HepG2 (cell line): ENCODE measurements at regions not wholly inside any gene's neighbourhood (a gene's known extent, or its start where the extent isn't known, plus 50 kb on each side); places are given as distances from the start of the nearest gene placed in this dataset.

Source experiments
- ATAC-seq: fragments of 200-7000 bp; cut with Tn5 transposase; 3 replicates; pipeline ENCODE4 v1.9.1; 2020; ENCODE audit warnings: mild to moderate bottlenecking, moderate library complexity
- BruUV-seq: library from RNA; stranded (reverse); fragments of 400-500 nt; replicated peaks from 2 replicates; lab custom pipeline; 2021; lab: Mats Ljungman, UMichigan
- CTCF ChIA-PET: fragments of 300-600 bp; formaldehyde crosslinking; extraction: SDS; loops from one replicate; lab custom pipeline; 2021; ENCODE audit warnings: low total read pairs, inconsistent platforms, low intra/inter-chr PET ratio; lab: Yijun Ruan, JAX
- POLR2A ChIA-PET: fragments of 350-600 bp; sonication (Branson Sonifier 250); formaldehyde crosslinking; loops from one replicate; lab custom pipeline; 2020; ENCODE audit warnings: antibody characterized with exemption, inconsistent platforms; lab: Yijun Ruan, JAX
- DNase-seq: peaks from one replicate; pipeline ENCODE4 v3.0.0-alpha.2; 2015; ENCODE audit warnings: low spot score
- FAIRE-seq: peaks from 3 replicates; lab custom pipeline; 2011; peaks lifted over from hg19 to GRCh38; lab: Jason Lieb, UNC
- H2AFZ ChIP-seq: one replicate; pipeline ENCODE4 v1.6.1; 2011; ENCODE audit warnings: low read length, inconsistent platforms
- H3K27ac ChIP-seq: fragments of 300-600 bp; 3 replicates; pipeline ENCODE4 v1.8.0; 2011; ENCODE audit warnings: mixed run types, mild to moderate bottlenecking, mixed read lengths, low read length, inconsistent platforms; ENCODE audit not compliant: insufficient read depth; ENCODE audit errors: extremely low read length
- H3K27me3 ChIP-seq, 2 experiments: fragments of 200-600 bp in 1 of 2; 2 replicates in 1 of 2; 3 replicates in 1 of 2; pipeline versions ENCODE4 v1.6.0 to v1.8.0; 2011; ENCODE audit warnings: low read length in 2 of 2, mild to moderate bottlenecking in 2 of 2, moderate library complexity in 2 of 2, inconsistent platforms in 1 of 2; ENCODE audit not compliant: insufficient read depth in 2 of 2, control insufficient read depth in 1 of 2
- H3K36me3 ChIP-seq, 2 experiments: fragments of 200-600 bp in 1 of 2; replicated peaks in 1 of 2; 2 replicates in 1 of 2; 3 replicates in 1 of 2; pipeline versions ENCODE4 v1.5.1 to v1.8.0; 2011; ENCODE audit warnings: low read length in 2 of 2, inconsistent platforms in 1 of 2; ENCODE audit not compliant: insufficient read depth in 2 of 2, control insufficient read depth in 1 of 2
- H3K4me1 ChIP-seq: 2 replicates; pipeline ENCODE4 v1.5.1; 2012; ENCODE audit warnings: low read length, inconsistent platforms; ENCODE audit not compliant: insufficient read depth
- H3K4me2 ChIP-seq: 2 replicates; pipeline ENCODE4 v1.6.0; 2011; ENCODE audit warnings: low read depth, low read length, inconsistent platforms
- H3K4me3 ChIP-seq, 3 experiments: fragments of 200-600 bp in 1 of 3; sonication (generic), shearing (Covaris generic) in 1 of 3; replicated peaks in 1 of 3; 2 replicates each; pipeline ENCODE4 v1.5.1; 2011 to 2016; ENCODE audit warnings: low read length in 3 of 3, inconsistent platforms in 2 of 3, low read depth in 2 of 3, mild to moderate bottlenecking in 2 of 3, control low read depth in 1 of 3, mixed read lengths in 1 of 3; ENCODE audit not compliant: insufficient read depth in 1 of 3
- H3K79me2 ChIP-seq: one replicate; pipeline ENCODE4 v1.6.1; 2011; ENCODE audit warnings: low read length, inconsistent platforms; ENCODE audit not compliant: insufficient read depth
- H3K9ac ChIP-seq: 2 replicates; pipeline ENCODE4 v1.6.0; 2011; ENCODE audit warnings: mild to moderate bottlenecking, low read depth, low read length, inconsistent platforms; ENCODE audit not compliant: insufficient read depth
- H3K9me3 ChIP-seq: 2 replicates; pipeline ENCODE4 v1.5.1; 2012; ENCODE audit warnings: mild to moderate bottlenecking, low read length
- H4K20me1 ChIP-seq: 2 replicates; pipeline ENCODE4 v1.6.0; 2011; ENCODE audit warnings: inconsistent platforms, mild to moderate bottlenecking, low read length, moderate library complexity; ENCODE audit not compliant: insufficient read depth
- ATF5 ChIP-seq: sonication (generic); formaldehyde crosslinking; IDR thresholded peaks from 2 replicates; pipeline ENCODE4 v1.4.0; 2020; ENCODE audit warnings: mild to moderate bottlenecking, low read depth, missing genetic modification reagents
- BHLHE40 ChIP-seq: IDR thresholded peaks from 2 replicates; pipeline ENCODE4 v1.6.1; 2011; ENCODE audit warnings: low read length, improper control_type of control experiment
- EHMT2 ChIP-seq: fragments of 200-600 bp; sonication (generic); IDR thresholded peaks from 2 replicates; pipeline ENCODE4 v1.7.0; 2017; ENCODE audit warnings: antibody characterized with exemption, low read depth, low read length, borderline replicate concordance
- PRPF4 ChIP-seq: fragments of 200-400 bp; formaldehyde crosslinking; IDR thresholded peaks from 2 replicates; pipeline ENCODE4 v1.6.1; 2016; ENCODE audit warnings: low read length, low read depth; ENCODE audit not compliant: poor library complexity, severe bottlenecking
- SMARCC2 ChIP-seq: fragments of 450-650 bp; IDR thresholded peaks from 2 replicates; pipeline ENCODE4 v1.6.1; 2017; ENCODE audit warnings: antibody characterized with exemption, mild to moderate bottlenecking
- SUZ12 ChIP-seq: fragments of 150-350 bp; IDR thresholded peaks from 2 replicates; pipeline ENCODE4 v1.6.1; 2014; ENCODE audit warnings: low read depth, low read length
- TEAD2 ChIP-seq: sonication (generic); formaldehyde crosslinking; IDR thresholded peaks from 2 replicates; pipeline ENCODE4 v1.9.0; 2021; ENCODE audit warnings: missing genetic modification reagents
- TEAD3 ChIP-seq: optimal IDR thresholded peaks from 2 replicates; pipeline ENCODE3; 2016; ENCODE audit warnings: borderline replicate concordance
- TOE1 ChIP-seq: sonication (generic); formaldehyde crosslinking; IDR thresholded peaks from 2 replicates; pipeline ENCODE4 v1.4.0; 2020; ENCODE audit warnings: mild to moderate bottlenecking, missing genetic modification reagents
- ZC3H13 ChIP-seq: sonication (generic); formaldehyde crosslinking; IDR thresholded peaks from 2 replicates; pipeline ENCODE4 v1.8.1; 2023; ENCODE audit warnings: mild to moderate bottlenecking, missing genetic modification reagents, moderate library complexity
- WGBS: methylation state at CpG from one replicate; pipeline ENCODE4 v1.1.6; 2017; ENCODE audit warnings: low lambda C conversion rate; 5-methylcytosine and 5-hydroxymethylcytosine counted together
- in situ Hi-C: cut with HindIII; loops from 2 replicates; pipeline ENCODE4 v1.10.0; 2017; ENCODE audit warnings: low pct_unique_long_range_greater_than_20kb; ENCODE audit not compliant: extremely low pct_ligation_motif_present
- intact Hi-C: fragments of 100-400 bp; cut with micrococcal nuclease; formaldehyde crosslinking; loops from one replicate; pipeline ENCODE4 v1.10.0; 2022; ENCODE audit not compliant: unreplicated experiment
- TF ChIP-seq, protein P1 (sequence below), 2 experiments: sonication (generic) in 1 of 2; formaldehyde crosslinking in 1 of 2; IDR thresholded peaks; 2 replicates each; pipeline versions ENCODE4 v1.6.1 to v1.9.0; 2014 to 2022; ENCODE audit warnings: antibody characterized with exemption in 1 of 2, borderline replicate concordance in 1 of 2, inconsistent platforms in 1 of 2, low read depth in 1 of 2, missing genetic modification reagents in 1 of 2

DNA sequence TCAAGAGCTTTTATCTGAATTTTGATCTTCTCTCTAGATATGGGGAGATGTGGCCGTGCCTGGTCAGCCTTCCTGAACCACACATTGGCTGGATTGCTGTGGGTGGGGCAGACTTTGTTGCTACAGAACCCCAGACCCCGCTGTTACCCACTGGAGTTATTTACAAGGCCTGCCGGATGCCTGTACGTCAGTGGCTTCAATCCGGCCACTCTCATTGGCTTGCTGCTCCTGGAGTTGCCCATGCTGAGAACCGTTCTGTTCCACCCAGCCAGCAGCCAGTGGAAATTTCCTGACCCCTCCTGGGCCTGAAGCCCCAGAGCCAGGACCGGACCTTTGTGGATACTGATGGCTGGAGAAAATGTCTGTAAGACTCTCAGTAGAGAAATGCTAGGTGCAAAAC is 101.9 kb downstream of the TFAP2C start:
- Histone ChIP-seq H3K36me3 (no peaks in the 10 kb centered on the region), H2AFZ (no peak overlapping the region), H3K27me3 (peaks cover 0 to 15% of the 10 kb centered on the region in 2 experiments; a peak in 2 of 5 replicates), H3K9ac (no peak overlapping the region), H4K20me1 (no peaks in the 10 kb centered on the region), H3K4me2 (no peak overlapping the region), H3K4me3 (no peak overlapping the region), H3K79me2 (no peaks in the 10 kb centered on the region), H3K27ac (no peak overlapping the region), H3K9me3 (no peaks in the 10 kb centered on the region), H3K4me1 (no peaks in the 10 kb centered on the region)
- DNase-seq (no peak), ATAC-seq (no peak), FAIRE-seq (no peak)
- in situ Hi-C loops: no loop called here
- intact Hi-C loops: no loop called here
- no peak for TF ChIP-seq TEAD3 (CRISPR knock-in tag)
- no peak for TF ChIP-seq ZC3H13 (CRISPR knock-in tag)
- no peak for TF ChIP-seq PRPF4
- no peak for TF ChIP-seq TEAD2 (CRISPR knock-in tag)
- no peak for TF ChIP-seq EHMT2
- no peak for TF ChIP-seq TOE1 (CRISPR knock-in tag)
- TF ChIP-seq BHLHE40: no peak
- TF ChIP-seq ATF5 (CRISPR knock-in tag): no peak
- TF ChIP-seq, protein P1, sequence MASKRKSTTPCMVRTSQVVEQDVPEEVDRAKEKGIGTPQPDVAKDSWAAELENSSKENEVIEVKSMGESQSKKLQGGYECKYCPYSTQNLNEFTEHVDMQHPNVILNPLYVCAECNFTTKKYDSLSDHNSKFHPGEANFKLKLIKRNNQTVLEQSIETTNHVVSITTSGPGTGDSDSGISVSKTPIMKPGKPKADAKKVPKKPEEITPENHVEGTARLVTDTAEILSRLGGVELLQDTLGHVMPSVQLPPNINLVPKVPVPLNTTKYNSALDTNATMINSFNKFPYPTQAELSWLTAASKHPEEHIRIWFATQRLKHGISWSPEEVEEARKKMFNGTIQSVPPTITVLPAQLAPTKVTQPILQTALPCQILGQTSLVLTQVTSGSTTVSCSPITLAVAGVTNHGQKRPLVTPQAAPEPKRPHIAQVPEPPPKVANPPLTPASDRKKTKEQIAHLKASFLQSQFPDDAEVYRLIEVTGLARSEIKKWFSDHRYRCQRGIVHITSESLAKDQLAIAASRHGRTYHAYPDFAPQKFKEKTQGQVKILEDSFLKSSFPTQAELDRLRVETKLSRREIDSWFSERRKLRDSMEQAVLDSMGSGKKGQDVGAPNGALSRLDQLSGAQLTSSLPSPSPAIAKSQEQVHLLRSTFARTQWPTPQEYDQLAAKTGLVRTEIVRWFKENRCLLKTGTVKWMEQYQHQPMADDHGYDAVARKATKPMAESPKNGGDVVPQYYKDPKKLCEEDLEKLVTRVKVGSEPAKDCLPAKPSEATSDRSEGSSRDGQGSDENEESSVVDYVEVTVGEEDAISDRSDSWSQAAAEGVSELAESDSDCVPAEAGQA (IDR thresholded peaks at IDR 0.05; ENCODE audit: low read depth): no peak
- TF ChIP-seq, protein P1 (CRISPR knock-in tag; IDR thresholded peaks at IDR 0.05; ENCODE audit: borderline replicate concordance): no peak
- TF ChIP-seq SMARCC2: no peak
- no peak for TF ChIP-seq SUZ12
- WGBS: 35% methylated on average over 7 of the region's 7 CpGs
- ChIA-PET CTCF (no interaction called here), POLR2A (no interaction called here)
- BruUV-seq: no TSS peak
